ENCODE measurements at regions not wholly inside any gene's neighbourhood (a gene's known extent, or its start where the extent isn't known, plus 50 kb on each side); places are given as distances from the start of the nearest gene placed in this dataset.

DNA sequence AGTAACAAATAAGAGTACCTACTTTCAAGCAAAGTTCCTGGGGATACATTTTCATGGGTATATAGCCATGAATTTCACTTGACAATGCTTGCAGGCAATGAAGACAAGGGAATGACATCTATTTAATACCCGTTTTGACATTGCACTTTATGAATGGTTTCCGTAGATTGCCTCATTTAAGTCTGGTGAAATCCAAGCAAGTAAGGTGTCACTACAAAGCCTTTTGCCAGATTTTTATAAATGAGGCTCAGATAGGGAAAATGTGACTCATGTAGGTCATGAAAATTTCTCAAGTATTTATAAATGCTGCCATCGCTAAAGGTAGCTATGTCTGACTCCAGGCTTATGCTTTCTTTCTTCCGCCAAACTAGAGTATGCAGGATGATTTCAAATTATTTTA lies 644.3 kb downstream of the CDH8 start:
- Histone ChIP-seq H3K27me3 (ENCODE audit: control insufficient read depth, insufficient read depth, low read length) (no peaks in the 10 kb centered on the region), H3K27ac (ENCODE audit: low read length) (no peak overlapping the region), H3K4me3 (ENCODE audit: low read depth in 2 of 2, low read length in 2 of 2) (no peak overlapping the region), H3K9me3 (ENCODE audit: control insufficient read depth, insufficient read depth, low read depth, low read length) (no peaks in the 10 kb centered on the region), H3K4me1 (ENCODE audit: control insufficient read depth, insufficient read depth, low read length) (no peaks in the 10 kb centered on the region), H3K36me3 (ENCODE audit: control insufficient read depth, insufficient read depth, low read length) (no peaks in the 10 kb centered on the region)
- ATAC-seq (no peak), DNase-seq (ENCODE audit: low read depth, low spot score) (no peak)
- CTCF ChIA-PET: no interaction called here
- no peak for TF ChIP-seq TCF7L2 (IDR thresholded peaks at IDR 0.05; ENCODE audit: low read depth, low read length)
- no peak for TF ChIP-seq CTCF (IDR thresholded peaks at IDR 0.05)
- no peak for TF ChIP-seq REST (IDR thresholded peaks at IDR 0.05; ENCODE audit: insufficient read depth in 1 of 2, low read depth in 2 of 2, low read length in 1 of 2)
- no peak for TF ChIP-seq POLR2AphosphoS5 (IDR thresholded peaks at IDR 0.05; ENCODE audit: low read depth, low read length)
- TF ChIP-seq SIN3A (IDR thresholded peaks at IDR 0.05; ENCODE audit: borderline replicate concordance, insufficient read depth, low read depth, low read length): no peak
- POLR2A ChIA-PET: no interaction called here
- intact Hi-C loops (cut with micrococcal nuclease; ENCODE audit: unreplicated experiment) (no loop called here), in situ Hi-C loops (cut with HindIII; ENCODE audit: low pct_unique_long_range_greater_than_20kb, low sequenced_read_pairs) (no loop called here)
- no TSS peak for BruUV-seq (replicated peaks)

DNA sequence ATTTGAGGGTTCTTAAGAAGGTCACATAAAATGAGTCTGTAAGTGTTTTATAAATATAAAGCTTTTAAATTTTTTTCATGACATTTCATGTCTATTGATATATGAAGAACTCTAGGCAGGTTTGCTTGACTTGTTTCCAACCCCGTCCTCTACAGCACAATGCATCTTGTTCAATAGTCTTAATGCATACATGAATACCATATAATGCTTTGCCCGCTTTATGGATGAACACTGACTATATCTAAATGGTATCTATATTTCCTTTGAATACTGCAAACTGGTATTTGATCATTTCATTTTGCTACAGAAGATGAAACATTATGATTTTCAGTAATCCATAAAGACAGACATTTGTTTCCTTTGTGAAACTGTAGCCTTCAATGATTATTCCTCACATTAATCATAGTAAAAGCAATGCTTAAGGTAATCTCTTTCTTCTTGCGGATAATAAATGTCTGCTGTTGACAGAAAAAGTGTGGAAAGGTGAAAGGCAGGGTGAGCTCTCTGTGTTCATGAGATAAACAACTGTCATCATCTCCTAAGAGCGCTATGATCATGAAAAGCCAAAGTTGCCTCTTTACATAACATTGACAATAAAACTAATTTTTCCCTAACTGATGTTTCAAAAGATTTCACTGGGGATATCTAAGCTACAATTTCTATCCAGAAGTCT lies 645.1 kb downstream of the CDH8 start:
- no peak for ATAC-seq
- H3K27me3 ChIP-seq (ENCODE audit: control insufficient read depth, insufficient read depth, low read length): no peaks in the 10 kb centered on the region
- in situ Hi-C loops (cut with HindIII; ENCODE audit: low pct_unique_long_range_greater_than_20kb, low sequenced_read_pairs) (no loop called here), intact Hi-C loops (cut with micrococcal nuclease; ENCODE audit: unreplicated experiment) (no loop called here)
- no peaks in the 10 kb centered on the region for H3K4me1 ChIP-seq (ENCODE audit: control insufficient read depth, insufficient read depth, low read length)
- no peaks in the 10 kb centered on the region for H3K9me3 ChIP-seq (ENCODE audit: control insufficient read depth, insufficient read depth, low read depth, low read length)
- no peak for DNase-seq (ENCODE audit: low read depth, low spot score)
- TF ChIP-seq SIN3A (IDR thresholded peaks at IDR 0.05; ENCODE audit: borderline replicate concordance, insufficient read depth, low read depth, low read length) (no peak), TCF7L2 (IDR thresholded peaks at IDR 0.05; ENCODE audit: low read depth, low read length) (no peak), REST (IDR thresholded peaks at IDR 0.05; ENCODE audit: insufficient read depth in 1 of 2, low read depth in 2 of 2, low read length in 1 of 2) (no peak), POLR2AphosphoS5 (IDR thresholded peaks at IDR 0.05; ENCODE audit: low read depth, low read length) (no peak), CTCF (IDR thresholded peaks at IDR 0.05) (no peak)
- H3K36me3 ChIP-seq (ENCODE audit: control insufficient read depth, insufficient read depth, low read length): no peaks in the 10 kb centered on the region
- POLR2A ChIA-PET: no interaction called here
- H3K4me3 ChIP-seq (ENCODE audit: low read depth in 2 of 2, low read length in 2 of 2): no peak overlapping the region
- H3K27ac ChIP-seq (ENCODE audit: low read length): no peak overlapping the region
- BruUV-seq (replicated peaks): no TSS peak
- CTCF ChIA-PET: no interaction called here

Data from Panc1 (cell line).